TTC549 (cell line): ENCODE measurements at regions not wholly inside any gene's neighbourhood (a gene's known extent, or its start where the extent isn't known, plus 50 kb on each side); places are given as distances from the start of the nearest gene placed in this dataset.
"Not testable (repeated sequence)": the region's sequence is repeated elsewhere in the genome, so short reads cannot be mapped to it uniquely, and the experiment has no call there.

Source experiments
- FAIRE-seq: peaks from 2 replicates; lab custom pipeline; 2012; peaks lifted over from hg19 to GRCh38; lab: Jason Lieb, UNC

DNA sequence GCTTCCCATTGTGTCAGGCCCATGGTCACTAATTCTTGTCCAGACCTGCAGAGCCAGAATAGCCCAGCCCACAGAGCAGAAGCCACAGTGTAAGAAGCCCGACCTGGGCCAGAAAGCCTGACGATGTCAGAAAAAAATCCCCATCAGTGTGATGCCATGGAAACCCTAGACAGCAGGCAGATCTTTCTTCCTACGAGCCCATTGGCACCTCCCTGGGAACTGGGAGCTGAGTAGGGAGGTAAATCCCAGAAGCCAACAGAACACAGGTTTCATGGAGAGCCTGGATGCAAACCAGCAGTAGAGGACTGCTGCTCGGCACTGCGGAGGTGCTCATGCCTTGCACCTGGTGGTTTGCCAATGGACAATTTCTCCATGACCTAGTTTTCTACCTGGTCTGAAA is 82.2 kb upstream of the SLC22A16 start:
- FAIRE-seq = no peak

- no peak for FAIRE-seq
Measured at GRCh38 chr6:110557199-110557598, 80.8 kb upstream of the SLC22A16 start.

- FAIRE-seq = no peak
Measured at GRCh38 chr6:110556317-110557110, 80.1 kb upstream of the SLC22A16 start.

GRCh38 chr6:110554966-110555460 is 78.6 kb upstream of the SLC22A16 start:
- FAIRE-seq = no peak

DNA sequence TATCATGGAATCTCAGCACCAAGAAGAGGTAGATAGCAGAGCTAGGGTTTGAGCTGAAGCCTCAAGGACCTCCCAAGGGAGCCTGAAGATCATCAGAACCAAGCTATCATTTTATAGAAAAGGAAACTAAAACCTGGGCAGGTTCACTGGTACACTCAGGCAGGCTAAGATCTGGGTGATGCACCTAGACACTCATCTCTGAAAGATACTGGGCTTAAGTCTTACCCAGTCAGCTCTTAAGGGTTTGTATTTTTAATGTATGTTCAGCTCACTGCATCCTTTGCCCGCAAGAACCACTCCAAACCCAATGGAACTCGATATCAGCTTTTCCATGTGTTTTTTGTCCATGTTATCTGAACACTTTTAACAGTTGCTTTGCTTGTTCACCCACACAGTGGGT is 78.0 kb upstream of the SLC22A16 start:
- no peak for FAIRE-seq

DNA sequence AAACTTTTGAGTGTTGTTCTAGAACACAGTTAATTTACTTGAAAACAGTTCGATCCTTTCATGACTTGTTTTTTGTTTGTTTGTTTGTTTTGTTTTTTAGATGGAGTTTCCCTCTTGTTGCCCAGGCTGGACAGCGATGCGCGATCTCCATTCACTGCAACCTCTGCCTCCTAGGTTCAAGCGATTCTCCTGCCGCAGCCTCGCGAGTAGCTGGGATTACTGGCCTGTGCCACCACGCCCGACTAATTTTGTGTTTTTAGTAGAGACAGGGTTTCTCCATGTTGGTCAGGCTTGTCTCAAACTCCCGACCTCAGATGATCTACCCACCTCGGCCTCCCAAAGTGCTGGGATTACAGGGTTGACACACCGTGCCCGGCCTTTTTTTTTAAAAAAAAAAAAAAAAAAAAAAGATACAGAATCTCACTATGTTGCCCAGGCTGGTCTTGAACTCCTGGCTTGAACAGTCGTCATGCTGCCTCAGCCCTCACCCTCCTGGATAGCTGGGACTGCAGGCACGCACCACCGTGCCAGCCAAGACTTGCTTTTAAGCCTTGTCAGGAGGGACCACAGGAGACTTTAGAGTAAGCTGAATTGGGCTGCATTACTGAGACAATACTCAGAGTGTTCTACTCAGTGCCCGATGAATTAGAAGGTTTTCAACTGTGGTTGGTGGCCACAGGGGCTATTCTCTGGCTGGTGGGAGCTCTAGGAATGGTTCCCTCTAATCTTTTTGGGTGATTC is 76.7 kb upstream of the SLC22A16 start:
- FAIRE-seq = no peak

- no peak for FAIRE-seq
Measured at GRCh38 chr6:110552076-110552475, 75.7 kb upstream of the SLC22A16 start.

- FAIRE-seq = no peak
Measured at GRCh38 chr6:110551088-110551487, 74.7 kb upstream of the SLC22A16 start.

GRCh38 chr6:110550353-110550752 is 73.9 kb upstream of the SLC22A16 start:
- no peak for FAIRE-seq

DNA sequence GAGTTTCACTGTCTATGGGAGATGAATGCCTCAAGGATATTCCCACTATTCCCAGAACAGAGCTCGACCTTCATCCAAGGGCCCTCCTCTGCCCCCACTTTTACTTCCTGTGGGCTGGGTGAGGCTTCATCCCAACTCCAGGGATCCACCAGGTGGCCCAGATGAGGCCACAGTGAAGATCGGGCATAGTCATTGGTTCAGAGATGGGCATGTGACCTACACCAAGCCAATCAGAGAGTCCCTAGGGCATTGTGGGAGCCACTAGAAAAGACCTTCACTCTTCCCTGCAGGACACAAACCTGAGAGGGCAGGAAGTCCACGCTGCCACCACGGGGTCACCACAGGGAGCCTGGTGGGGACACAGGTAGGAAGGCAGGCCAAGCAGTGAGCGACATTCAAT is 72.9 kb upstream of the SLC22A16 start:
- no peak for FAIRE-seq

GRCh38 chr6:110548110-110548847 is 71.9 kb upstream of the SLC22A16 start:
- FAIRE-seq = no peak

GRCh38 chr6:110547266-110547964 is 71.0 kb upstream of the SLC22A16 start:
- no peak for FAIRE-seq

- no peak for FAIRE-seq
Measured at GRCh38 chr6:110545081-110545872, 68.9 kb upstream of the SLC22A16 start.

- no peak for FAIRE-seq
Measured at GRCh38 chr6:110544472-110544871, 68.1 kb upstream of the SLC22A16 start.

- no peak for FAIRE-seq
Measured at GRCh38 chr6:110543106-110543505, 66.7 kb upstream of the SLC22A16 start.

- no peak for FAIRE-seq
Measured at GRCh38 chr6:110542311-110543024, 66.1 kb upstream of the SLC22A16 start.

- FAIRE-seq = no peak
Measured at GRCh38 chr6:110541701-110542309, 65.4 kb upstream of the SLC22A16 start.

DNA sequence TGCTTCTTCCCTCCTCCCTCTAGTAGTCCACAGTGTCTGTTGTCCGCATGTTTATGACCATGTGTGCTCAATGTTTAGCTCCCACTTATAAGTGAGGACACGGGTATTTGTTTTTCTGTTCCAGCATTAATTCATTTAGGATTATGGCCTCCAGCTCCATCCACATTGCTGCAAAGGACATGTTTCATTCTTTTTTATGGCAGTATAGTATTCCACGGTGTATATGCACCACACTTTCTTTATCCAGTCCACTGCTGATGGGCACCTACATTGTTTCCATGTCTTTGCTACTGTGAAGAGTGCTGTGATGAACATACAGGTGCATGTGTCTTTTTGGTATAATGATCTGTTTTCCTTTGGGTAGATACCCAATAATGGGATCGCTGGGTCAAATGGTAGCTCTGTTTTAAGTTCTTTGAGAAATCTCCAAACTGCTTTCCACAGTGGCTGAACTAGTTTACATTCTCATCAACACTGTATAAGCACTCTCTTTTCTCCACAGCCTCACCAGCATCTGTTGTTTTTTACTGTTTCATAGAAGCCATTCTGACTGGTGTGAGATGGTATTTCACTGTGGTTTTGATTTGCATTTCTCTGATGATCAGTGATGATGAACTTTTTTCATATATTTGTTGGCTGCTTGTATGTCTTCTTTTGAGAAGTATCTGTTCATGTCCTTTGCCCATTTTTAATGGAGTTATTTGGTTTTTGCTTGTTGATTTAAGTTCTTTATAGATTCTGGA is 63.0 kb upstream of the SLC22A16 start:
- FAIRE-seq = not testable (repeated sequence)

GRCh38 chr6:110538416-110539160 is 62.2 kb upstream of the SLC22A16 start:
- FAIRE-seq = no peak
